ENCODE measurements at regions not wholly inside any gene's neighbourhood (a gene's known extent, or its start where the extent isn't known, plus 50 kb on each side); places are given as distances from the start of the nearest gene placed in this dataset.
"Not testable (repeated sequence)": the region's sequence is repeated elsewhere in the genome, so short reads cannot be mapped to it uniquely, and the experiment has no call there.

DNA sequence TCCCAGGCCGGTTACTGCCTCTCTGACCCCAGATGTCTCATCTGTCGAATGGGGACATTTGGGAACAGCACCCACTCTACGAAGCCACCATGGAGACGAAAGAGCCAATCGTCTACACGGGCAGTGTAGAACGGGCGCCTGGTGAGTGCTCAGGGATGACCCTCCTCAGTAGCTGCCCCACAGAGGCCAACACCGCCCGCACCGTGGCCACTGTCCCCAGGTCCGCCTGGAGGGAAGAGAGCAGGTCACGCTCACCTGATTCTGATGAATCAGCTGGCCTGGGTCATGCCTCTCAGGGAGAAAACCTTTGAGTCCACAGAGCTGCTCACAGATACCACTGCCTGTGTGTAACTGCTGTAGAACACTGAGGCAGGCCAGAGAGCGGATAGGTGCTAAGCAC, 105.1 kb upstream of the EFCAB3 start:
- H3K4me1 Mint-ChIP-seq; H3K9me3 ChIP-seq; H3K27me3 Mint-ChIP-seq; H3K4me1 ChIP-seq (ENCODE audit: control insufficient read depth in 1 of 2, extremely low read depth in 1 of 2, insufficient read depth in 2 of 2, low read length in 2 of 2); H3K36me3 Mint-ChIP-seq; POLR2A ChIA-PET; ATAC-seq (replicated peaks in 1 of 4); H3K36me3 ChIP-seq (ENCODE audit: control insufficient read depth in 2 of 2, extremely low read depth in 1 of 2, insufficient read depth in 1 of 2, low read length in 1 of 2); H3K27ac Mint-ChIP-seq; H3K4me3 ChIP-seq (ENCODE audit: control insufficient read depth in 1 of 2, extremely low read depth in 1 of 2, low read length in 1 of 2); H3K9me3 Mint-ChIP-seq; H3K4me3 Mint-ChIP-seq; H3K27me3 ChIP-seq (replicated peaks in 1 of 2; ENCODE audit: control insufficient read depth in 2 of 2, extremely low read depth in 1 of 2, insufficient read depth in 2 of 2, low read length in 1 of 2); CTCF ChIA-PET; H3K27ac ChIP-seq (ENCODE audit: low read length); DNase-seq: not testable (repeated sequence)
- no CpG with 5 or more reads among the region's 14 CpGs for WGBS (ENCODE audit: insufficient coverage)

DNA sequence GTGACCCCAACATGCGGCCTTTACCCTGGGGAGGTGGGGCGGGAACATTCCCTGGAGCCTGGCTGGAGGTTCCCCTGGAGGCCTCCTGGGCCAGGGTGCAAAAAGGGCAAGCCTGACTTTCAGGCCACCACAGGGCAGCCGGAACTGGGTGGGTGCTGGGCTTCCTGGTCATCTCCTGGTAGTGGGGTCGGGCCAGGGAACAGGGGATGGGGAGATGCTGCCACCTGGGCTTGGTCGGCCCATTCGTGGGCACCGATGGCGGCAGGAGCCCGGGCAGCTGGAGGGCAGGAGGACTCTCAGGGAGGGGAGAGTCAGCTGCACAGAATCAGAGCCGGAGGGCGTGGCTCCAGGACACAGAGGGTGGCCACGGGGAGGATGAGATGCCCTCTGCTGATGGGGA, 112.0 kb upstream of the EFCAB3 start:
- POLR2A ChIA-PET, H3K27me3 Mint-ChIP-seq: not testable (repeated sequence)

DNA sequence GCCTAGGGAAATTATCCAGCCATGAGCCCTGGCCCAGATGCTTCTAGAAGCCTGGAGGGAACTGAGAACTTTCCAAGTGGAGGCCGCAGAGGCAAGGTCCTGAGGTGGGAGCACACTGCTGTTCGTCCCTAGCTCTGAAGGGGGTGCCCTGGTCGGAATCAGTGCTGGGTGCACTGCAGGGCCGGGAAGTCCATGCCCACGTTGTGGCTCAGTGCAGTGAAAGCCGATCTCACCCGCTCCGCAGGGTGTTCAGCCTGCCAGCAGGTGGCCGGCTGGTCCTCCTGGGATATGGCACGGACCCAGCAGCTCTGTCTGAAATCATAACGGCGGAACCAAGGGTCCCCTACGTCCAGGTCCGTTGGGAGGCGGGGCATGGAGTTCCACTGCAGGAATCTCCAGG, 115.4 kb upstream of the EFCAB3 start:
- H3K4me3 Mint-ChIP-seq; H3K27ac ChIP-seq (ENCODE audit: low read length); H3K27me3 Mint-ChIP-seq; ATAC-seq (replicated peaks in 1 of 4); H3K36me3 ChIP-seq (ENCODE audit: control insufficient read depth in 2 of 2, extremely low read depth in 1 of 2, insufficient read depth in 1 of 2, low read length in 1 of 2); H3K9me3 Mint-ChIP-seq; H3K27ac Mint-ChIP-seq; DNase-seq; H3K9me3 ChIP-seq; H3K4me1 Mint-ChIP-seq; H3K36me3 Mint-ChIP-seq; CTCF ChIA-PET; POLR2A ChIA-PET; H3K4me3 ChIP-seq (ENCODE audit: control insufficient read depth in 1 of 2, extremely low read depth in 1 of 2, low read length in 1 of 2); H3K27me3 ChIP-seq (replicated peaks in 1 of 2; ENCODE audit: control insufficient read depth in 2 of 2, extremely low read depth in 1 of 2, insufficient read depth in 2 of 2, low read length in 1 of 2); H3K4me1 ChIP-seq (ENCODE audit: control insufficient read depth in 1 of 2, extremely low read depth in 1 of 2, insufficient read depth in 2 of 2, low read length in 2 of 2): not testable (repeated sequence)
- no CpG with 5 or more reads among the region's 15 CpGs for WGBS (ENCODE audit: insufficient coverage)

More for the DNA sequence above, 112.0 kb upstream of the EFCAB3 start:
- H3K4me3 Mint-ChIP-seq; H3K27ac Mint-ChIP-seq; H3K4me1 ChIP-seq (ENCODE audit: control insufficient read depth in 1 of 2, extremely low read depth in 1 of 2, insufficient read depth in 2 of 2, low read length in 2 of 2); H3K36me3 Mint-ChIP-seq; H3K36me3 ChIP-seq (ENCODE audit: control insufficient read depth in 2 of 2, extremely low read depth in 1 of 2, insufficient read depth in 1 of 2, low read length in 1 of 2); ATAC-seq (replicated peaks in 1 of 4); CTCF ChIA-PET; H3K4me1 Mint-ChIP-seq; H3K27ac ChIP-seq (ENCODE audit: low read length); DNase-seq; H3K27me3 ChIP-seq (replicated peaks in 1 of 2; ENCODE audit: control insufficient read depth in 2 of 2, extremely low read depth in 1 of 2, insufficient read depth in 2 of 2, low read length in 1 of 2); H3K4me3 ChIP-seq (ENCODE audit: control insufficient read depth in 1 of 2, extremely low read depth in 1 of 2, low read length in 1 of 2); H3K9me3 ChIP-seq; H3K9me3 Mint-ChIP-seq: not testable (repeated sequence)
- WGBS (ENCODE audit: insufficient coverage) = 61% methylated on average over 2 of the region's 12 CpGs

DNA sequence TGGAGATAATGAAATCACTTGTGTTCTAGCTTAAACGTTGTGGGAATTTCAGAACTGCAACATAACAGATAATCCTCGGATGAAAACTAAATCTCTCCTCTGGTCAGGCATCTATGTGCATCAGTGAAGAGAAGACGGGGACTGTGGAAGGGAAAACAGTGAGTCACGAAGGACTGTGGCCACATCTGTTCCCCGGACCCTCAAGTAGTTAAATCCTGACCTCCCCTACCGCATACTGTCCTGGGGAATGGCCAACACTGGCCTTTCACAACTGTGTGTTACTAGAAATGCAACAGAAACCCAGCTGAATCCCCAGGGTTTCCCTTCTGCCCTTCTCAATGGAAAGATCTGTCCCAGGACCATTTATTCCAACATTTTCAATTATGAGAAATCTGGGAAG, 124.6 kb upstream of the EFCAB3 start:
- CTCF ChIA-PET; POLR2A ChIA-PET; H3K4me1 Mint-ChIP-seq; H3K9me3 ChIP-seq; DNase-seq; H3K4me3 Mint-ChIP-seq; H3K4me1 ChIP-seq (ENCODE audit: control insufficient read depth in 1 of 2, extremely low read depth in 1 of 2, insufficient read depth in 2 of 2, low read length in 2 of 2); H3K9me3 Mint-ChIP-seq; H3K36me3 Mint-ChIP-seq; H3K36me3 ChIP-seq (ENCODE audit: control insufficient read depth in 2 of 2, extremely low read depth in 1 of 2, insufficient read depth in 1 of 2, low read length in 1 of 2); H3K27ac Mint-ChIP-seq; H3K4me3 ChIP-seq (ENCODE audit: control insufficient read depth in 1 of 2, extremely low read depth in 1 of 2, low read length in 1 of 2); H3K27ac ChIP-seq (ENCODE audit: low read length); H3K27me3 Mint-ChIP-seq; ATAC-seq (replicated peaks in 1 of 4); H3K27me3 ChIP-seq (replicated peaks in 1 of 2; ENCODE audit: control insufficient read depth in 2 of 2, extremely low read depth in 1 of 2, insufficient read depth in 2 of 2, low read length in 1 of 2): not testable (repeated sequence)
- WGBS (ENCODE audit: insufficient coverage) = no CpG with 5 or more reads among the region's 6 CpGs

DNA sequence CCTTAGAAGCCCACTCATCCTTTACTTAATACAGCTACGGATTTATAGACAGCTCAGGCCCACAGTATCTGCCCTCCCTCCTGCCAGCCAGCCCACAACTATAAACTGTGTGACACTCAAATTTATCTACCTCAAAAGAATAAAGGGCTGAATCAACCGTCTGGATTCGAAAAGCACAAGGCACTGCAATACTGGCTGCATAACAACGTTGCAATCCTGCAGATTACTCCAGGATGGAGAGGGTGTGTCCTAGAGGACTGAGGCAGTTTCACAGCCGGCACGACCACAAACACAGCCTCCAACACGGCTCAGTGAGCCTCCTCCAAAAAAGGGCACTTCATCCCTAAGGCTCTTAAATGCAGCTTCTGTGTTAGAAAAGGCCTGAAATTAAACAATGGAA, 138.3 kb upstream of the EFCAB3 start:
- H3K4me1 Mint-ChIP-seq; H3K27ac ChIP-seq (ENCODE audit: low read length); H3K9me3 ChIP-seq; H3K4me1 ChIP-seq (ENCODE audit: control insufficient read depth in 1 of 2, extremely low read depth in 1 of 2, insufficient read depth in 2 of 2, low read length in 2 of 2); H3K9me3 Mint-ChIP-seq; POLR2A ChIA-PET; H3K27ac Mint-ChIP-seq; DNase-seq; CTCF ChIA-PET; H3K36me3 Mint-ChIP-seq; H3K4me3 ChIP-seq (ENCODE audit: control insufficient read depth in 1 of 2, extremely low read depth in 1 of 2, low read length in 1 of 2); H3K27me3 ChIP-seq (replicated peaks in 1 of 2; ENCODE audit: control insufficient read depth in 2 of 2, extremely low read depth in 1 of 2, insufficient read depth in 2 of 2, low read length in 1 of 2); H3K36me3 ChIP-seq (ENCODE audit: control insufficient read depth in 2 of 2, extremely low read depth in 1 of 2, insufficient read depth in 1 of 2, low read length in 1 of 2); ATAC-seq (replicated peaks in 1 of 4); H3K4me3 Mint-ChIP-seq: not testable (repeated sequence)
- H3K27me3 Mint-ChIP-seq = peaks cover 8 to 12% of the 10 kb centered on the region in 2 donors
- WGBS (ENCODE audit: insufficient coverage) = 82% methylated on average over 1 of the region's 7 CpGs

DNA sequence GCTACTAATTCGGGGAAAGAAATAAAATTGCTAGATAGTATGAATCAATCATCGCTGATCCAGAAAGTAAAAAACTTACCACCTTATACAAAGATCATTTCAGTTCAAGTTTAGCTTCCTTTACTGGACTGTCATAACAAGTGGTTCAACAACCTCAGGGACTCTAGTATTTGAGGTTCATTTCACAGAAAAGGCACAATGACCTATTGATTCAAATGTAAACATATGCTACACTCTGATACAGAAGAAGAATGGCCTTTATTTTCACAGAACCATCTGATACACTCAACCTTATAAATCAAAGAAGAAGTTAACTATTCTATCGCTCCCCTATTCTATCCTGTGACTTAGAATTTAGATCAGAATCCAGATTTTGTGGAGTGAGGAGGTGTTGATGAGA, 140.8 kb upstream of the EFCAB3 start:
- H3K27me3 ChIP-seq (replicated peaks in 1 of 2; ENCODE audit: control insufficient read depth in 2 of 2, extremely low read depth in 1 of 2, insufficient read depth in 2 of 2, low read length in 1 of 2); H3K27ac Mint-ChIP-seq; H3K36me3 ChIP-seq (ENCODE audit: control insufficient read depth in 2 of 2, extremely low read depth in 1 of 2, insufficient read depth in 1 of 2, low read length in 1 of 2); POLR2A ChIA-PET; H3K4me3 Mint-ChIP-seq; H3K9me3 ChIP-seq; H3K4me1 ChIP-seq (ENCODE audit: control insufficient read depth in 1 of 2, extremely low read depth in 1 of 2, insufficient read depth in 2 of 2, low read length in 2 of 2); DNase-seq; H3K36me3 Mint-ChIP-seq; CTCF ChIA-PET; H3K9me3 Mint-ChIP-seq; H3K27ac ChIP-seq (ENCODE audit: low read length); ATAC-seq (replicated peaks in 1 of 4); H3K4me1 Mint-ChIP-seq; H3K4me3 ChIP-seq (ENCODE audit: control insufficient read depth in 1 of 2, extremely low read depth in 1 of 2, low read length in 1 of 2): not testable (repeated sequence)
- no CpG with 5 or more reads among the region's 3 CpGs for WGBS (ENCODE audit: insufficient coverage)
- H3K27me3 Mint-ChIP-seq = peaks cover 8 to 15% of the 10 kb centered on the region in 2 donors

DNA sequence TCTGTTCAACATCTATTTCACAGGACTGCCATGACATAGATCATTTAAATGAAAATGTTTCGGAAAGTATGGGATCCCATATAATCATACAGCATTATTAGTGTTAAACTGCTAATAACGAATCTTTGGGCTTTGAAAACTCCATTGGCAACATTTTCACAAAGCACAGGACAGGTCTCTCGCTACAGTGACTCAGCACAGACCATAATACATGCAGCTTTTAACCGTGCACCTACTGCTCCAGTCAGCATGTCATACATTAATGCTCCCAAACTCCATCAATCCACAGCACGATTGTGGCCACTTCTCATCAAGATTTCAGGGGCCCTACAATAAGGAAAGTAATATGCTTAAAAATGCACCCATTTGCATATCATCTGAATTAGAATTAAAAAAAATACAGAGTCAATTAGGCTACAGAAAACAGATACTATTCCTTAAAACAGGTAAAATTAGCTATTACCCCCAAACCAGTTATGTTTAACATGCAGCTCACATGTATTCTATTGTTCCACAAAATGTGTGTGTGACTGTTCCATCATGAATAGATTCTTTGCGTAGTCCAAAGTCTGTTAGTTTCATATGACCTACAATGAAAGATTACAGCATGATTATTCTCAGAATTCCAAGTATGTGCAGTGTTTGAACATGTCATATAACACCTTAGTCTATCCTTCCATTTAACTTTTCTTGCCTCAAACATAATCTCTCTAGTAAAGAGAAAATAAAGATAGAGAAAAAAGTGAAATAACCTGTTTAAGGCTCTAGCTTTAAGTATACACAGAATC, 141.6 kb upstream of the EFCAB3 start:
- CTCF ChIA-PET, H3K27ac Mint-ChIP-seq: not testable (repeated sequence)

More for the DNA sequence above, 141.6 kb upstream of the EFCAB3 start:
- H3K4me3 Mint-ChIP-seq; H3K4me3 ChIP-seq (ENCODE audit: control insufficient read depth in 1 of 2, extremely low read depth in 1 of 2, low read length in 1 of 2); H3K9me3 ChIP-seq; POLR2A ChIA-PET; H3K27ac ChIP-seq (ENCODE audit: low read length); ATAC-seq (replicated peaks in 1 of 4); H3K4me1 Mint-ChIP-seq; H3K36me3 ChIP-seq (ENCODE audit: control insufficient read depth in 2 of 2, extremely low read depth in 1 of 2, insufficient read depth in 1 of 2, low read length in 1 of 2); DNase-seq; H3K4me1 ChIP-seq (ENCODE audit: control insufficient read depth in 1 of 2, extremely low read depth in 1 of 2, insufficient read depth in 2 of 2, low read length in 2 of 2); H3K36me3 Mint-ChIP-seq; H3K9me3 Mint-ChIP-seq; H3K27me3 ChIP-seq (replicated peaks in 1 of 2; ENCODE audit: control insufficient read depth in 2 of 2, extremely low read depth in 1 of 2, insufficient read depth in 2 of 2, low read length in 1 of 2): not testable (repeated sequence)
- 65% methylated on average over 5 of the region's 6 CpGs for WGBS (ENCODE audit: insufficient coverage)
- H3K27me3 Mint-ChIP-seq = peaks cover 8 to 15% of the 10 kb centered on the region in 2 donors
